MM.1S (cell line): ENCODE measurements at regions not wholly inside any gene's neighbourhood (a gene's known extent, or its start where the extent isn't known, plus 50 kb on each side); places are given as distances from the start of the nearest gene placed in this dataset.
A peak's percentile ranks its signal among the peaks of the same experiment; 100 is the strongest.
"Not testable (repeated sequence)": the region's sequence is repeated elsewhere in the genome, so short reads cannot be mapped to it uniquely, and the experiment has no call there.

Source experiments
- DNase-seq: peaks from one replicate; pipeline ENCODE4 v3.0.0-alpha.2; 2015
- H2AFZ ChIP-seq: fragments of 300-600 bp; sonication (generic); 2 replicates; pipeline ENCODE4 v1.6.0; 2016; ENCODE audit warnings: antibody characterized with exemption, low read length
- H3F3A ChIP-seq: fragments of 300-600 bp; sonication (generic); 2 replicates; pipeline ENCODE4 v1.6.1; 2016; ENCODE audit warnings: mild to moderate bottlenecking, antibody characterized with exemption, low read length, moderate library complexity, mixed read lengths; ENCODE audit not compliant: insufficient read depth
- H3K27ac ChIP-seq: fragments of 300-600 bp; sonication (generic); 2 replicates; pipeline ENCODE4 v1.5.1; 2016; ENCODE audit warnings: mild to moderate bottlenecking, low read length
- H3K27me3 ChIP-seq: fragments of 300-600 bp; sonication (generic); replicated peaks from 2 replicates; pipeline ENCODE4 v1.6.0; 2016; ENCODE audit warnings: low read length; ENCODE audit not compliant: insufficient read depth
- H3K36me3 ChIP-seq: fragments of 300-600 bp; sonication (generic); replicated peaks from 2 replicates; pipeline ENCODE4 v1.6.1; 2016; ENCODE audit warnings: mild to moderate bottlenecking, low read length, mixed read lengths; ENCODE audit not compliant: insufficient read depth
- H3K4me1 ChIP-seq: fragments of 300-600 bp; sonication (generic); 2 replicates; pipeline ENCODE4 v1.6.1; 2016; ENCODE audit warnings: low read length, mixed read lengths
- H3K4me2 ChIP-seq: fragments of 300-600 bp; sonication (generic); 2 replicates; pipeline ENCODE4 v1.6.0; 2016; ENCODE audit warnings: low read depth, low read length
- H3K4me3 ChIP-seq: fragments of 300-600 bp; sonication (generic); 2 replicates; pipeline ENCODE4 v1.5.1; 2016; ENCODE audit warnings: low read length, mixed read lengths
- H3K79me2 ChIP-seq: fragments of 300-600 bp; sonication (generic); 2 replicates; pipeline ENCODE4 v1.6.1; 2016; ENCODE audit warnings: mixed run types, low read length, mixed read lengths
- H3K9ac ChIP-seq: fragments of 300-600 bp; sonication (generic); 2 replicates; pipeline ENCODE4 v1.6.1; 2016; ENCODE audit warnings: low read length, mixed read lengths
- H3K9me2 ChIP-seq: fragments of 300-600 bp; sonication (generic); replicated peaks from 2 replicates; pipeline ENCODE4 v1.6.1; 2016; ENCODE audit warnings: mild to moderate bottlenecking, low read length, mixed read lengths; ENCODE audit not compliant: insufficient read depth
- H3K9me3 ChIP-seq: fragments of 300-600 bp; sonication (generic); replicated peaks from 2 replicates; pipeline ENCODE4 v1.6.1; 2016; ENCODE audit warnings: mild to moderate bottlenecking, low read length, mixed read lengths; ENCODE audit not compliant: insufficient read depth
- H4K20me1 ChIP-seq: fragments of 300-600 bp; sonication (generic); 2 replicates; pipeline ENCODE4 v1.6.1; 2016; ENCODE audit warnings: mild to moderate bottlenecking, low read length, moderate library complexity, mixed read lengths; ENCODE audit not compliant: insufficient read depth
- CTCF ChIP-seq: fragments of 300-600 bp; sonication (generic); IDR thresholded peaks from 2 replicates; pipeline ENCODE4 v1.5.1; 2016; ENCODE audit warnings: antibody characterized with exemption, low read length, mixed read lengths
- EZH2 ChIP-seq: fragments of 300-600 bp; sonication (generic); optimal IDR thresholded peaks from 2 replicates; pipeline ENCODE3; 2017; ENCODE audit warnings: low read depth, mild to moderate bottlenecking, antibody characterized with exemption, low read length, mixed read lengths
- EZH2phosphoT487 ChIP-seq: fragments of 300-600 bp; sonication (generic); IDR thresholded peaks from 2 replicates; pipeline ENCODE4 v1.6.1; 2018; ENCODE audit warnings: antibody characterized with exemption, low read length

- Histone ChIP-seq H3K79me2 (no peaks in the 10 kb centered on the region), H3K27me3 (no peaks in the 10 kb centered on the region), H3K4me2 (no peak overlapping the region), H3K36me3 (no peaks in the 10 kb centered on the region), H2AFZ (no peak overlapping the region), H4K20me1 (no peaks in the 10 kb centered on the region), H3K9me2 (no peaks in the 10 kb centered on the region), H3K4me1 (no peaks in the 10 kb centered on the region), H3K9ac (no peak overlapping the region), H3K4me3 (no peak overlapping the region), H3K27ac (no peak overlapping the region), H3F3A (no peaks in the 10 kb centered on the region), H3K9me3 (no peaks in the 10 kb centered on the region)
- DNase-seq, result no peak
- TF ChIP-seq EZH2phosphoT487 (no peak), EZH2 (no peak), CTCF (no peak)
These were observed 359.2 kb downstream of the PRR16 start for GRCh38 chr5:120823328-120823727.

GRCh38 chr5:120831646-120832045 lies 367.5 kb downstream of the PRR16 start:
- H3K36me3 ChIP-seq, H3F3A ChIP-seq, H3K4me2 ChIP-seq, H3K27ac ChIP-seq, H3K9ac ChIP-seq, H3K9me2 ChIP-seq, H4K20me1 ChIP-seq, H3K9me3 ChIP-seq, DNase-seq, H3K4me1 ChIP-seq, H3K27me3 ChIP-seq, H3K4me3 ChIP-seq, H3K79me2 ChIP-seq, H2AFZ ChIP-seq: not testable (repeated sequence)

- no peaks in the 10 kb centered on the region for H3K79me2 ChIP-seq
- no peak overlapping the region for H3K27ac ChIP-seq
- no peak overlapping the region for H3K9ac ChIP-seq
- H3K9me3 ChIP-seq, result no peaks in the 10 kb centered on the region
- no peak overlapping the region for H2AFZ ChIP-seq
- H3K4me3 ChIP-seq, result no peak overlapping the region
- H3K4me1 ChIP-seq, result peaks cover 5% of the 10 kb centered on the region; the same call in 1 of the 2 replicates
- DNase-seq, result peak; percentile 38
- H3K36me3 ChIP-seq, result no peaks in the 10 kb centered on the region
- TF ChIP-seq EZH2 (no peak), EZH2phosphoT487 (no peak), CTCF (no peak)
- H4K20me1 ChIP-seq, result no peaks in the 10 kb centered on the region
- no peak overlapping the region for H3K4me2 ChIP-seq
- H3K9me2 ChIP-seq, result no peaks in the 10 kb centered on the region
- no peaks in the 10 kb centered on the region for H3K27me3 ChIP-seq
- H3F3A ChIP-seq, result no peaks in the 10 kb centered on the region
These were observed 377.7 kb downstream of the PRR16 start for GRCh38 chr5:120841830-120842229.

DNA sequence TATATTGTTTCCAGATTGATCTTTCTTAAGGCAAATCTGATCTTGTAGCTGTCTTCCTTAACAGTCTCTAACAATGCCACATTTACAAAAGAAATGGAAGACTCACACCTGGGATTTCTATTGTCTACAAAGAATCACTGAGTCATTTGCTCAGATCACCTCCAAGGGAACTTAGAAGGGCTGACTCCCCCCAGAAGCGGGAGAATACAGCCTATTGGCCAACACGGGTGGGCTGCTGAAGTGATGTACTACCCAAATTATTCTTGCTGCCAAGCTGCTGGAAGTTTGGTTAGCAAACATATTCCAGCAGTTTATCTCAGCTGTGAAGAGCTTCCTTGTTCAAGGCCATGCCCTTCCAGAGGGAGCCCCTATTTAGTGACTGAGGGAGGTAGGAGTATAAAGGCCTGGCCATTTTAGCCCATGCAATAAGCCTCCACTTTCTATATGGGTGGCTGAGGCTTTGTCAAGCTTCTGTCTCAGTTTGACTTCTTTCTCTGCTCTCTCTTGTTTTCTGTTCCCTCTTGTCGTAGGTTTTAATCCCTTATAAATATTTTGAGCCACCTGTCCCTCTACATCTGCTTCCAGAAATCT lies 379.4 kb downstream of the PRR16 start:
- H3K36me3 ChIP-seq, result no peaks in the 10 kb centered on the region
- no peak overlapping the region for H2AFZ ChIP-seq
- H3F3A ChIP-seq, result no peaks in the 10 kb centered on the region

More for the DNA sequence above, 379.4 kb downstream of the PRR16 start:
- H3K4me3 ChIP-seq, result no peak overlapping the region
- no peaks in the 10 kb centered on the region for H3K79me2 ChIP-seq
- no peaks in the 10 kb centered on the region for H3K9me3 ChIP-seq
- H3K27me3 ChIP-seq, result no peaks in the 10 kb centered on the region
- no peak for DNase-seq
- no peaks in the 10 kb centered on the region for H3K9me2 ChIP-seq
- H3K9ac ChIP-seq, result no peak overlapping the region
- H4K20me1 ChIP-seq, result no peaks in the 10 kb centered on the region
- no peak for TF ChIP-seq CTCF
- no peak for TF ChIP-seq EZH2
- TF ChIP-seq EZH2phosphoT487, result no peak
- H3K27ac ChIP-seq, result no peak overlapping the region
- peaks cover 5% of the 10 kb centered on the region; the same call in 1 of the 2 replicates for H3K4me1 ChIP-seq
- H3K4me2 ChIP-seq, result no peak overlapping the region
